ENCODE measurements at regions not wholly inside any gene's neighbourhood (a gene's known extent, or its start where the extent isn't known, plus 50 kb on each side); places are given as distances from the start of the nearest gene placed in this dataset.

- WGBS (ENCODE audit: insufficient coverage): no CpG with 5 or more reads among the region's 4 CpGs
- H3K27ac ChIP-seq (ENCODE audit: low read depth in 1 of 2, low read length in 2 of 2): no peak overlapping the region
- H3K4me1 Mint-ChIP-seq: no peaks in the 10 kb centered on the region
- no peaks in the 10 kb centered on the region for H4K20me1 ChIP-seq (ENCODE audit: insufficient read depth, low read length)
- H2AFZ ChIP-seq (ENCODE audit: insufficient read depth, low read depth, low read length, poor library complexity, severe bottlenecking): no peak overlapping the region
- TF ChIP-seq CTCF (IDR thresholded peaks at IDR 0.05): no peak
- H3K27me3 Mint-ChIP-seq (ENCODE audit: low read depth in 3 of 3): no peaks in the 10 kb centered on the region
- no peak overlapping the region for H3K9ac ChIP-seq (ENCODE audit: insufficient read depth, low read length, poor library complexity, severe bottlenecking)
- intact Hi-C loops (cut with micrococcal nuclease): no loop called here
- no peaks in the 10 kb centered on the region for H3K36me3 Mint-ChIP-seq
- no peaks in the 10 kb centered on the region for H3K4me1 ChIP-seq (ENCODE audit: control insufficient read depth in 1 of 2, insufficient read depth in 2 of 2, low read length in 2 of 2)
- DNase-seq: no peak
- no peaks in the 10 kb centered on the region for H3K9me3 ChIP-seq (replicated peaks in 1 of 2; ENCODE audit: control insufficient read depth in 1 of 2, insufficient read depth in 1 of 2, low read length in 2 of 2)
- H3K4me3 ChIP-seq (replicated peaks in 1 of 3; ENCODE audit: low read depth in 2 of 3, low read length in 3 of 3): no peak overlapping the region
- H3K36me3 ChIP-seq (replicated peaks in 1 of 2; ENCODE audit: control insufficient read depth in 1 of 2, insufficient read depth in 2 of 2, low read length in 2 of 2): no peaks in the 10 kb centered on the region
- peaks cover 0 to 4% (median 0%) of the 10 kb centered on the region in 7 donors for H3K9me3 Mint-ChIP-seq
- H3K4me3 Mint-ChIP-seq: no peak overlapping the region
- H3K4me2 ChIP-seq (replicated peaks; ENCODE audit: extremely low read depth, low read length, poor library complexity, severe bottlenecking): no peak overlapping the region
- H3K27me3 ChIP-seq (ENCODE audit: control insufficient read depth in 2 of 2, insufficient read depth in 2 of 2, low read length in 2 of 2): no peaks in the 10 kb centered on the region
- H3K79me2 ChIP-seq (ENCODE audit: insufficient read depth, low read length): no peaks in the 10 kb centered on the region
- H3K27ac Mint-ChIP-seq: no peak overlapping the region
These were observed 474.3 kb upstream of the C1orf87 start for GRCh38 chr1:60547821-60548220.

- no peaks in the 10 kb centered on the region for H3K4me1 ChIP-seq (ENCODE audit: control insufficient read depth in 1 of 2, insufficient read depth in 2 of 2, low read length in 2 of 2)
These were observed 468.4 kb upstream of the C1orf87 start for GRCh38 chr1:60541831-60542532.

More at GRCh38 chr1:60541831-60542532, 468.4 kb upstream of the C1orf87 start:
- Histone ChIP-seq H3K4me3 (replicated peaks in 1 of 3; ENCODE audit: low read depth in 2 of 3, low read length in 3 of 3) (no peak overlapping the region), H3K27ac (ENCODE audit: low read depth in 1 of 2, low read length in 2 of 2) (no peak overlapping the region), H3K9ac (ENCODE audit: insufficient read depth, low read length, poor library complexity, severe bottlenecking) (no peak overlapping the region), H4K20me1 (ENCODE audit: insufficient read depth, low read length) (no peaks in the 10 kb centered on the region), H3K4me2 (replicated peaks; ENCODE audit: extremely low read depth, low read length, poor library complexity, severe bottlenecking) (no peak overlapping the region), H3K36me3 (replicated peaks in 1 of 2; ENCODE audit: control insufficient read depth in 1 of 2, insufficient read depth in 2 of 2, low read length in 2 of 2) (no peaks in the 10 kb centered on the region), H2AFZ (ENCODE audit: insufficient read depth, low read depth, low read length, poor library complexity, severe bottlenecking) (no peak overlapping the region), H3K79me2 (ENCODE audit: insufficient read depth, low read length) (no peaks in the 10 kb centered on the region), H3K9me3 (replicated peaks in 1 of 2; ENCODE audit: control insufficient read depth in 1 of 2, insufficient read depth in 1 of 2, low read length in 2 of 2) (peaks cover 0 to 3% of the 10 kb centered on the region in 2 donors), H3K27me3 (ENCODE audit: control insufficient read depth in 2 of 2, insufficient read depth in 2 of 2, low read length in 2 of 2) (no peaks in the 10 kb centered on the region)
- no peak overlapping the region for H3K4me3 Mint-ChIP-seq
- intact Hi-C loops (cut with micrococcal nuclease): no loop called here
- WGBS (ENCODE audit: insufficient coverage): 88% methylated on average over 1 of the region's 2 CpGs
- peaks cover 2 to 18% (median 10%) of the 10 kb centered on the region in 7 donors for H3K9me3 Mint-ChIP-seq
- no peaks in the 10 kb centered on the region for H3K36me3 Mint-ChIP-seq
- DNase-seq: no peak
- TF ChIP-seq CTCF (IDR thresholded peaks at IDR 0.05): no peak
- H3K27ac Mint-ChIP-seq: no peak overlapping the region
- H3K27me3 Mint-ChIP-seq (ENCODE audit: low read depth in 3 of 3): peaks cover 0 to 1% (median 0%) of the 10 kb centered on the region in 3 donors
- H3K4me1 Mint-ChIP-seq: peaks cover 3% of the 10 kb centered on the region
